AG09319 (cell line): ENCODE measurements at regions not wholly inside any gene's neighbourhood (a gene's known extent, or its start where the extent isn't known, plus 50 kb on each side); places are given as distances from the start of the nearest gene placed in this dataset.

ENCODE experiments used
- DNase-seq: peaks from one replicate; pipeline ENCODE4 v3.0.0-alpha.2; 2010; ENCODE audit warnings: low read depth; ENCODE audit errors: extremely low read depth
- TF ChIP-seq, protein P1 (sequence below): IDR thresholded peaks from 2 replicates; pipeline ENCODE4 v1.5.1; 2011; ENCODE audit warnings: low read depth, mild to moderate bottlenecking, inconsistent platforms, low read length, moderate library complexity

DNA sequence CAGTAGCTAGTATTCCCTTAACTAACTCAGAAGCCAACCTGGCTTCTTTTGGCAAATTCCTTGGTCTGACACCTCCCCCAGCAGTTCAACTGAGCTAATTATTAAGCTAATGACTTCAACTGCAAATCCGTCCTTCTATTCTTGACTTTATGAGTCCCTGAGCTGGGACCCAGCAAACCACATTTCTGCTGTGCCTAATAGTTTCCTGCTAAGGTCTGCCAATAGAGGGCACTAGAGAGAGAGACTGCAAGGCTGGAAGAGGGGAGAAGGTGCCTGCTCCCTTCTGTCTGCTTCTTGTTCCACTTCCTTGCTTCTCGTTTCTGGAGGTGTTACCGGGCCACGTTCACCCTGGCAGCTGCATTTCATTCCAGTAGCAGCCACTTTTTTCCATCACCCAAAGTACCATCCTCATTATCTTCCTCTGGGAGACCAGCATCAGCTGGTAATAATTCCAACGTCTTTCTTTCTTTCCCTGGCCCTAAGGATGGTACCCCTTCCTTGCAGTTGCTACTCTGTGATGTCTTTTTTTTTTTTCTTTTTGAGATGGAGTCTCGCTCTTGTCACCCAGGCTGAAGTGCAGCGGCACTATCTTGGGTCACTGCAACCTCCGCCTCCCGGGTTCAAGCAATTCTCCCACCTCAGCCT, 352.0 kb downstream of the TNS1 start:
- peak; percentile 19 for DNase-seq

DNA sequence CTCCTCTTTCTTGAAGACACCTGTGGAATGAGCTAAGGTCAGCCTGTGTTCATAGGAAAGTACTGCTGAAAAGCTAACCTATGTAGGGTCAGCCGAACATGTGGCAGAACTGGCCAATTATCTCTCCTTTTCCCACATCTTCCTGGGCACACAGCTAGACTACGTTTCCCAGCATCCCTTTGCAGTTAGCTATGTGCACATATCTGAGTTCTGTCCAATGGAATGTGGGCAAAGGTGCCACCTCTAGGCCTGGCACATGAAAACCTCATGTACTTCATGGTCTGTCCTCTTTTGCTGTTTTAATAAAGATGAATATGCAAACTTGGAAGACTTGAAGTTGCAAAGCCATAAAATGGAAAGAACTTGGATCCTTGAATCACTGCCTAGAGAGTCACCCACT, 352.6 kb downstream of the TNS1 start:
- DNase-seq, result no peak
- TF ChIP-seq, protein P1, sequence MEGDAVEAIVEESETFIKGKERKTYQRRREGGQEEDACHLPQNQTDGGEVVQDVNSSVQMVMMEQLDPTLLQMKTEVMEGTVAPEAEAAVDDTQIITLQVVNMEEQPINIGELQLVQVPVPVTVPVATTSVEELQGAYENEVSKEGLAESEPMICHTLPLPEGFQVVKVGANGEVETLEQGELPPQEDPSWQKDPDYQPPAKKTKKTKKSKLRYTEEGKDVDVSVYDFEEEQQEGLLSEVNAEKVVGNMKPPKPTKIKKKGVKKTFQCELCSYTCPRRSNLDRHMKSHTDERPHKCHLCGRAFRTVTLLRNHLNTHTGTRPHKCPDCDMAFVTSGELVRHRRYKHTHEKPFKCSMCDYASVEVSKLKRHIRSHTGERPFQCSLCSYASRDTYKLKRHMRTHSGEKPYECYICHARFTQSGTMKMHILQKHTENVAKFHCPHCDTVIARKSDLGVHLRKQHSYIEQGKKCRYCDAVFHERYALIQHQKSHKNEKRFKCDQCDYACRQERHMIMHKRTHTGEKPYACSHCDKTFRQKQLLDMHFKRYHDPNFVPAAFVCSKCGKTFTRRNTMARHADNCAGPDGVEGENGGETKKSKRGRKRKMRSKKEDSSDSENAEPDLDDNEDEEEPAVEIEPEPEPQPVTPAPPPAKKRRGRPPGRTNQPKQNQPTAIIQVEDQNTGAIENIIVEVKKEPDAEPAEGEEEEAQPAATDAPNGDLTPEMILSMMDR, result no peak

More for the DNA sequence above, 352.0 kb downstream of the TNS1 start:
- TF ChIP-seq, protein P1, result peak; percentile 78

GRCh38 chr2:217647925-217648324, 354.9 kb downstream of the TNS1 start:
- DNase-seq, result no peak
- TF ChIP-seq, protein P1, result no peak

GRCh38 chr2:217647226-217647625, 355.6 kb downstream of the TNS1 start:
- no peak for DNase-seq
- TF ChIP-seq, protein P1, result no peak

DNA sequence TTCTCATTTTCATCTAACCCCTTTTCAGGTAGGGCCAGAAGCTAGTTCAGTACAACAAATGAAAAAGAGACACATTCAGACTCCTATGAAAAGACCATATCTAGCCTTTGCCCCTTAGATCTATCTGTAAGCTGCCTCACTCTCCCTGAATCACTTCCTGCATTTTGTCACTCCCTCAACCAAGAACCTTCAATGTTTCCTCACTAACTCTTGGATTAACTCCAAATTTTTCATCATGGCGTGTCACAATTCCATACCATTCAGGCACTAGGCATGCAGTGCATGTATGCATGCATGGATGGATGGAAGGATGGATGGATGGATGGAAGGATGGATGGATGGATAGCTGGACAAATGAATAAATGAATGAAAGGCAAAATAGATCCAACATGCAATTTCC, 356.9 kb downstream of the TNS1 start:
- DNase-seq, result no peak
- TF ChIP-seq, protein P1, result no peak

DNA sequence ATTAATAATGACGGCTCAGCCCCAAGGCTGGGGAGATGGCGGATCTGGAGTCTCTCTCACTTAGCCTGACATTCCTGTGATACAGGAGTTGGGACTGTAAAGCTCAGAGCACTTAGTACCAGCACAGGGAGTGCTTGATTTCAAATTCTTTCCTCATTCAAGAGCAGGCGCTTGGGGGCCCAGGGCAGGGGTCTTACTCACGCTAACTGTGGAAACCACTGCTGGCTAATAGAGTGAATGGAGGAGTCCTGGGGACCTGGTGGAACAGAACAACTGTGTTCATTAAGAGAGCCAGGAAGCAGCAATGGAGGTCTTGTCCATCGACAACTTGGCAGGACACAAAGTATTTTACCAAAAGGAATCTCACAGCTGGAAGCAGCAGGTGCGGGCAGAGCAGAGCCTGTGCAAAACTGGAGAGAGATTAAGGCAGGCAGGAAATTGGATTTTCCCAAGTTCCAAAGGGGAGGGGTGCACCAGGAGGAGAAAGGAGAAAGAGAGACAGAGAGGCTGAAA, 358.9 kb downstream of the TNS1 start:
- no peak for DNase-seq
- TF ChIP-seq, protein P1, result no peak

GRCh38 chr2:217642944-217643343, 359.9 kb downstream of the TNS1 start:
- TF ChIP-seq, protein P1, result no peak
- DNase-seq, result no peak
